ENCODE measurements at regions not wholly inside any gene's neighbourhood (a gene's known extent, or its start where the extent isn't known, plus 50 kb on each side); places are given as distances from the start of the nearest gene placed in this dataset.

DNA sequence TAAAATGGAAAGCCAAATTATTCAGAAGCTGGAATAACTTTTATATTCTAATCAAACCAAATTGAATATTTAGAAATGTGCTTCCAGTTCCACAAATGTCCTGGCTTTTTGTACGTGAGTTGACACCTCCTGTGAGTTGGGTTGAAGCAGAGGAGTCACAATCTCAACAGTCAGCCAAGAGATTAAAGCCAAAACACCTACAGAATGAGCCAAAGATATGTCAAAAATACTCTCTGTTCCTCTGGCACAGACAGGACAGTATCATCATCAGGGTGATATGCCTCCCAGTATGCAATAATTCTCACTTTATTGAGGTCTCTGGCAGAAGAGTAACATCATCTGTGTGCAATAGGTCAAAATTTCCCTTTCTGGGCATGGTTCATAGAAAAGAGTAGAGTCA, 914.3 kb upstream of the AMELY start:
- ChIA-PET CTCF (no interaction called here), POLR2A (no interaction called here)
- H3K4me3 ChIP-seq (ENCODE audit: low read length): no peak overlapping the region
- DNase-seq (no peak), ATAC-seq (ENCODE audit: poor library complexity) (no peak)
- Mint-ChIP-seq H3K4me3 (no peak overlapping the region), H3K36me3 (ENCODE audit: low read depth) (no peaks in the 10 kb centered on the region), H3K9me3 (no peaks in the 10 kb centered on the region), H3K4me1 (ENCODE audit: low read depth) (no peaks in the 10 kb centered on the region), H3K27ac (no peak overlapping the region), H3K27me3 (no peaks in the 10 kb centered on the region)
- H3K4me1 ChIP-seq (ENCODE audit: insufficient read depth, low read length): no peaks in the 10 kb centered on the region
- H3K36me3 ChIP-seq (ENCODE audit: insufficient read depth, low read length): no peaks in the 10 kb centered on the region
- H3K9me3 ChIP-seq (ENCODE audit: control insufficient read depth in 1 of 2, insufficient read depth in 1 of 2, low read length in 2 of 2): no peaks in the 10 kb centered on the region
- TF ChIP-seq, protein P1, sequence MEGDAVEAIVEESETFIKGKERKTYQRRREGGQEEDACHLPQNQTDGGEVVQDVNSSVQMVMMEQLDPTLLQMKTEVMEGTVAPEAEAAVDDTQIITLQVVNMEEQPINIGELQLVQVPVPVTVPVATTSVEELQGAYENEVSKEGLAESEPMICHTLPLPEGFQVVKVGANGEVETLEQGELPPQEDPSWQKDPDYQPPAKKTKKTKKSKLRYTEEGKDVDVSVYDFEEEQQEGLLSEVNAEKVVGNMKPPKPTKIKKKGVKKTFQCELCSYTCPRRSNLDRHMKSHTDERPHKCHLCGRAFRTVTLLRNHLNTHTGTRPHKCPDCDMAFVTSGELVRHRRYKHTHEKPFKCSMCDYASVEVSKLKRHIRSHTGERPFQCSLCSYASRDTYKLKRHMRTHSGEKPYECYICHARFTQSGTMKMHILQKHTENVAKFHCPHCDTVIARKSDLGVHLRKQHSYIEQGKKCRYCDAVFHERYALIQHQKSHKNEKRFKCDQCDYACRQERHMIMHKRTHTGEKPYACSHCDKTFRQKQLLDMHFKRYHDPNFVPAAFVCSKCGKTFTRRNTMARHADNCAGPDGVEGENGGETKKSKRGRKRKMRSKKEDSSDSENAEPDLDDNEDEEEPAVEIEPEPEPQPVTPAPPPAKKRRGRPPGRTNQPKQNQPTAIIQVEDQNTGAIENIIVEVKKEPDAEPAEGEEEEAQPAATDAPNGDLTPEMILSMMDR (IDR thresholded peaks at IDR 0.05): no peak
- intact Hi-C loops (cut with DNase I, micrococcal nuclease): no loop called here
- H3K27me3 ChIP-seq (ENCODE audit: control insufficient read depth in 1 of 2, insufficient read depth in 2 of 2, low read length in 2 of 2): no peaks in the 10 kb centered on the region
- H3K27ac ChIP-seq (ENCODE audit: low read depth in 1 of 2, low read length in 2 of 2): no peak overlapping the region

DNA sequence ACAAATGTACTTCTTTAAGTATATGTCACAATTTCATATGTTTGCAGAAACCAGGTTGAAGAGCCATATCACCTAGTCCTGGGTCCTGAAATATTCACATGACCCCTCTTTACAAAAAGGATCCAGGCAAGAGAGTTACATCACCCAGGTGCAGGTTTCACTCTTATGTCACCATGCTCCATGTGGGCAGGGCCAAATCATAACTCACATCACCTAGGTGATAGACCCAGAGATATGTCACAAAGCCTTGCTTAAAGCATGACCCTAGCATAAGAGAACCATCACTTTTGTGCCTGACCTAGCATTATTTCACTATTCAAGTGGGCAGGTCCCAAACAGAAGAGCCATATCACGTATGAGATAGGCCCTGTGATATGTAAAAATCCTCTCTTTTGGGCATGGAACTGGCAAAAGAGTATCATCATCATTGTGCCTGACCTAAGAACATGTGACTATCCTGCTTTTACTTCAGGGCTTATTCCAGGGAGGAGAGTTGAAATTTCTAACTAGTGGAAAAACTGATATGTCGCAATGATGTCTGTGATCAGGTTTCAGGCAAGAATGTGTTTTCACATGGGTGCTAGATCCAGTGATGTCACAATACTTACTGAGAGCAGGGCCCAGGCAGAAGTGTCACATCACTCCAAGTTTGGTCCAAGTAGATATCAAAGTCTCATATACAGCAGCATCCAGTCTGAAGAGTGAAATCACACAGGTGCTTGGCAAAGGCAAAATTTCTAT, 909.9 kb upstream of the AMELY start:
- H3K4me3 Mint-ChIP-seq: no peak overlapping the region
- H3K4me3 ChIP-seq (ENCODE audit: low read length): no peak overlapping the region
- ChIA-PET POLR2A (no interaction called here), CTCF (no interaction called here)
- no peaks in the 10 kb centered on the region for H3K4me1 ChIP-seq (ENCODE audit: insufficient read depth, low read length)
- no peak for DNase-seq
- no peaks in the 10 kb centered on the region for H3K36me3 ChIP-seq (ENCODE audit: insufficient read depth, low read length)
- TF ChIP-seq, protein P1 (IDR thresholded peaks at IDR 0.05): no peak
- no peaks in the 10 kb centered on the region for H3K36me3 Mint-ChIP-seq (ENCODE audit: low read depth)
- H3K4me1 Mint-ChIP-seq (ENCODE audit: low read depth): no peaks in the 10 kb centered on the region
- no peaks in the 10 kb centered on the region for H3K27me3 Mint-ChIP-seq
- no peaks in the 10 kb centered on the region for H3K9me3 ChIP-seq (ENCODE audit: control insufficient read depth in 1 of 2, insufficient read depth in 1 of 2, low read length in 2 of 2)
- no peak for ATAC-seq (ENCODE audit: poor library complexity)
- H3K9me3 Mint-ChIP-seq: no peaks in the 10 kb centered on the region
- no peak overlapping the region for H3K27ac Mint-ChIP-seq
- intact Hi-C loops (cut with DNase I, micrococcal nuclease): no loop called here
- no peaks in the 10 kb centered on the region for H3K27me3 ChIP-seq (ENCODE audit: control insufficient read depth in 1 of 2, insufficient read depth in 2 of 2, low read length in 2 of 2)
- H3K27ac ChIP-seq (ENCODE audit: low read depth in 1 of 2, low read length in 2 of 2): no peak overlapping the region

DNA sequence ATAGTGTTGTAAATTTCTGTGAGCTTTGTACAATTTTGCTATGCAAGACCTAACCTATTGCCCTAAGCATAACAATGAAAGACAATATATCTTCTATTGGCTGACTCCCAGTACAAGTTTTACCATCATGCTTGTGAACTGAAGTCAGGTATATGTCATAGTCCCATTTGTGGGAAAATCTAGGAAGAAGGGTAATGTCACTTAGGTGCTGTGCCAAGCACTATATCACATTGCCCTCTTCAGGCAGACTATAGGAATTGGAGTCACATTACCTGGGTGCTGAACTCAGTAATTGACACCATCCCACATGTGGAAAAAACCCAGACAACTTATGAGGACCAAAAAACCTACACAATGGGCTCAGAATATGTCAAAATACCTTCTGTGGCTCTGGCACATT, 907.4 kb upstream of the AMELY start:
- ChIA-PET CTCF (no interaction called here), POLR2A (no interaction called here)
- intact Hi-C loops (cut with DNase I, micrococcal nuclease): no loop called here
- H3K36me3 Mint-ChIP-seq (ENCODE audit: low read depth): no peaks in the 10 kb centered on the region
- no peak overlapping the region for H3K4me3 Mint-ChIP-seq
- no peaks in the 10 kb centered on the region for H3K27me3 ChIP-seq (ENCODE audit: control insufficient read depth in 1 of 2, insufficient read depth in 2 of 2, low read length in 2 of 2)
- no peaks in the 10 kb centered on the region for H3K9me3 Mint-ChIP-seq
- no peaks in the 10 kb centered on the region for H3K9me3 ChIP-seq (ENCODE audit: control insufficient read depth in 1 of 2, insufficient read depth in 1 of 2, low read length in 2 of 2)
- H3K27ac ChIP-seq (ENCODE audit: low read depth in 1 of 2, low read length in 2 of 2): no peak overlapping the region
- no peaks in the 10 kb centered on the region for H3K4me1 ChIP-seq (ENCODE audit: insufficient read depth, low read length)
- TF ChIP-seq, protein P1 (IDR thresholded peaks at IDR 0.05): peak; percentile 13
- H3K4me1 Mint-ChIP-seq (ENCODE audit: low read depth): no peaks in the 10 kb centered on the region
- no peaks in the 10 kb centered on the region for H3K27me3 Mint-ChIP-seq
- DNase-seq: peak in 1 of 14 experiments; percentile 4
- ATAC-seq (ENCODE audit: poor library complexity): no peak
- no peak overlapping the region for H3K4me3 ChIP-seq (ENCODE audit: low read length)
- no peaks in the 10 kb centered on the region for H3K36me3 ChIP-seq (ENCODE audit: insufficient read depth, low read length)
- no peak overlapping the region for H3K27ac Mint-ChIP-seq

Measured in CD4-positive, alpha-beta T cell (primary cell).